ENCODE measurements at regions not wholly inside any gene's neighbourhood (a gene's known extent, or its start where the extent isn't known, plus 50 kb on each side); places are given as distances from the start of the nearest gene placed in this dataset.
A peak's percentile ranks its signal among the peaks of the same experiment; 100 is the strongest.

DNA sequence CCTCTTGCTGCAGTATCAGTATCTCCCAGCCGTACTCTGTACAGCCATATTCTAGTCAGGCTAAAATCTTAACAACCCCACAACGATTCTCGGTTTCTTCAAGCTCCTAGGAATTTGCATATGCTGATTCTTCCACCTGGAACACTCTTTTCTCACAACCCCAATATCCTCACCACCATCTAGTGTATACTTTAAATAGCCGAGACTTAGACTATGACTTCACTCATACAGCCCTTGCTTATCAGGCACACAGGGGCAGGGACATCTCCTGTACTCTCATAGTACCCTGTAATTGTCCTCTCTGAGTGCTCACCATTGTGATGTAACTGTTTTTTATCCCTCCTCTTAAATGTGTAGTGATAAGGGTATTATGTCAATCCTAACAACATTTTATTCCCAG is 2126.4 kb upstream of the TENM3 start:
- no peak overlapping the region for H3K4me3 ChIP-seq
- DNase-seq (no peak), ATAC-seq (no peak)
- no peaks in the 10 kb centered on the region for H3K27me3 ChIP-seq
- TF ChIP-seq POLR2A (IDR thresholded peaks at IDR 0.05) = no peak
- TF ChIP-seq, protein P1, sequence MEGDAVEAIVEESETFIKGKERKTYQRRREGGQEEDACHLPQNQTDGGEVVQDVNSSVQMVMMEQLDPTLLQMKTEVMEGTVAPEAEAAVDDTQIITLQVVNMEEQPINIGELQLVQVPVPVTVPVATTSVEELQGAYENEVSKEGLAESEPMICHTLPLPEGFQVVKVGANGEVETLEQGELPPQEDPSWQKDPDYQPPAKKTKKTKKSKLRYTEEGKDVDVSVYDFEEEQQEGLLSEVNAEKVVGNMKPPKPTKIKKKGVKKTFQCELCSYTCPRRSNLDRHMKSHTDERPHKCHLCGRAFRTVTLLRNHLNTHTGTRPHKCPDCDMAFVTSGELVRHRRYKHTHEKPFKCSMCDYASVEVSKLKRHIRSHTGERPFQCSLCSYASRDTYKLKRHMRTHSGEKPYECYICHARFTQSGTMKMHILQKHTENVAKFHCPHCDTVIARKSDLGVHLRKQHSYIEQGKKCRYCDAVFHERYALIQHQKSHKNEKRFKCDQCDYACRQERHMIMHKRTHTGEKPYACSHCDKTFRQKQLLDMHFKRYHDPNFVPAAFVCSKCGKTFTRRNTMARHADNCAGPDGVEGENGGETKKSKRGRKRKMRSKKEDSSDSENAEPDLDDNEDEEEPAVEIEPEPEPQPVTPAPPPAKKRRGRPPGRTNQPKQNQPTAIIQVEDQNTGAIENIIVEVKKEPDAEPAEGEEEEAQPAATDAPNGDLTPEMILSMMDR (IDR thresholded peaks at IDR 0.05 in 4 of 5, conservative IDR thresholded peaks at IDR 0.05 in 1 of 5) = no peak
- H3K9me3 ChIP-seq = no peaks in the 10 kb centered on the region
- in situ Hi-C loops (cut with MboI; ENCODE audit: low sequenced_read_pairs in 4 of 4) (no loop called here), intact Hi-C loops (cut with DNase I; ENCODE audit: low total_unique reads) (no loop called here)
- no peaks in the 10 kb centered on the region for H3K4me1 ChIP-seq
- no peaks in the 10 kb centered on the region for H3K36me3 ChIP-seq
- no peak overlapping the region for H3K27ac ChIP-seq

DNA sequence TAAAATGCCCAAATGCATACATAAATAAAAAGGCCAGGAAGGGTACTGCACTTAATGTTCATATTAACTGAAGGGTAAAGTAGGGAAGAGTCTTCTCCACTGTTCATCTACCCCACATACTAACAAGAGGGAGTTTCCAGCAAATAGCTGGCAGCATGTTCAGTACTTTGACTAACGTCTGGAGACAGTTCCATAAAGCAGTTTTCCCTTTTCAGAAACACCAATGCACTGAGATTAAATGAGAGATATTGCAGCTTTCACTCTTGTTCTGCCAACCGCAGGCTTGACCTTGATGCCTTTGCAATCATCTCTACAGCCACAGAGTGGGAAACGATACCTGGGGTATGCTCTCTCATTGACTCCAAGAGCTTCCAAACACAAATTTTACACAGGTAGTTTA is 2123.1 kb upstream of the TENM3 start:
- TF ChIP-seq POLR2A (IDR thresholded peaks at IDR 0.05) = no peak
- TF ChIP-seq, protein P1 (IDR thresholded peaks at IDR 0.05 in 4 of 5, conservative IDR thresholded peaks at IDR 0.05 in 1 of 5) = no peak
- H3K27ac ChIP-seq = no peak overlapping the region
- ATAC-seq (no peak), DNase-seq (no peak)
- no peaks in the 10 kb centered on the region for H3K9me3 ChIP-seq
- in situ Hi-C loops (cut with MboI; ENCODE audit: low sequenced_read_pairs in 4 of 4) (no loop called here), intact Hi-C loops (cut with DNase I; ENCODE audit: low total_unique reads) (no loop called here)
- no peaks in the 10 kb centered on the region for H3K36me3 ChIP-seq
- H3K4me3 ChIP-seq = no peak overlapping the region
- no peaks in the 10 kb centered on the region for H3K4me1 ChIP-seq
- no peaks in the 10 kb centered on the region for H3K27me3 ChIP-seq

DNA sequence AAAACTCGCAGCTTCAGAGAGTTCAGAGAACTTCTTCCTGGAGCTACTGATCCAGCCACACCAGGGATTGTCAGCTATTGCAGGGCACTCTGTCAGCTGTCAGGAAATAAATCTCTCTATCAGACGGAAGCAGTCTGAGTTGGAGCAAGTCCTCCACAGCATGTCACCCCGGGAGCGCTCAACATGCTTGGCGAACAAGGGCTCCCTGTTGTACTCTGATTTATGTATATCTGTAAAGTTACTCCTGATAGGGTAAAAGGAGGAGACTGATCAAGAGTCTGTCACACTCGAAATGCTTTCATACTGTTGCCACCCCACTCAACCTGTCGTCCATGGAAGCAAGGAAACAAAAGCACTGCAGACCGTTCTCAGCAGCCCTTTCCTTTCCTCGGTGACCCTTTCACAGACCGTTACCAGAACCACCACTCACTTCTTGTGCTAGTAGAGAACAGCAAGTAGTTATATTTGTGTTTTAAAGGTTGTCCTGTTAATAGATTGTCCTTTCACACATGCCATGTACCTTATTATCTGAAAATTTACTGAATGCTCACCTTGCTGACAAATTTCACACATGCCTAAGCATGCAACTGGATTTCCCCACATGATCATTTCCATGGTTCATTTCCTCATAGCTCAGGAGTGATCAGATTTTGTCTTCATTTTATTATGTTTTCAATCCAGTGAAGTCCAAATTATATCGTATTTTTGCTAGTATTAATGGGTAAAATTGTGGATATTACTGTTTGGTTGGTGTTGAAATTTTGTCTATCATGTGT is 2108.9 kb upstream of the TENM3 start:
- intact Hi-C loops (cut with DNase I; ENCODE audit: low total_unique reads) = no loop called here
- DNase-seq (peak in 1 of 2 donors; percentile 11), ATAC-seq (peak; percentile 36 to 87)
- Histone ChIP-seq H3K4me3 (peak overlapping the region; percentile 7 to 38 (median 16)), H3K36me3 (no peaks in the 10 kb centered on the region), H3K4me1 (no peaks in the 10 kb centered on the region), H3K27me3 (no peaks in the 10 kb centered on the region), H3K27ac (no peak overlapping the region), H3K9me3 (no peaks in the 10 kb centered on the region)
- in situ Hi-C loops (cut with MboI; ENCODE audit: low sequenced_read_pairs in 4 of 4) = no loop called here
- no peak for TF ChIP-seq POLR2A (IDR thresholded peaks at IDR 0.05)
- TF ChIP-seq, protein P1 (IDR thresholded peaks at IDR 0.05 in 4 of 5, conservative IDR thresholded peaks at IDR 0.05 in 1 of 5) = no peak

DNA sequence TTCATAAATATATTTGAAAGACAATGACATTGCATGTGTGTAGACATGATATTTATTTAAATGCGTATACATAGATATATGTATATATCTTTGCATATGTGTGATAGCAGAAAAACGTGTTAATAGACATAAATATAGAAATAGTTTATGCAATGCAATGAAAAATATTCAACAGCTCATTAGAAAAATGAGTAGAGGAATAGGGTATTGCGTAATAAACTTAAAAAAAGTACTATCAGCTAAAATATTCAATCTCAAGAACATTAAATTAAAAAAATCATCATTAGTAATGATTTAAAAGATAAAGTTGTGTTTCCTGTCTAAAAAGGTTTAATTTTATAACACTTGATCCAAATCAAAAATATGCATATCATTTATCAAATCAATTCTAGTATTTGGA is 2101.5 kb upstream of the TENM3 start:
- H3K9me3 ChIP-seq = no peaks in the 10 kb centered on the region
- ATAC-seq = no peak
- no peaks in the 10 kb centered on the region for H3K4me1 ChIP-seq
- H3K36me3 ChIP-seq = no peaks in the 10 kb centered on the region
- in situ Hi-C loops (cut with MboI; ENCODE audit: low sequenced_read_pairs in 4 of 4) = no loop called here
- DNase-seq = no peak
- no peak overlapping the region for H3K27ac ChIP-seq
- no peak overlapping the region for H3K4me3 ChIP-seq
- intact Hi-C loops (cut with DNase I; ENCODE audit: low total_unique reads) = no loop called here
- TF ChIP-seq, protein P1 (IDR thresholded peaks at IDR 0.05 in 4 of 5, conservative IDR thresholded peaks at IDR 0.05 in 1 of 5) = no peak
- no peaks in the 10 kb centered on the region for H3K27me3 ChIP-seq

DNA sequence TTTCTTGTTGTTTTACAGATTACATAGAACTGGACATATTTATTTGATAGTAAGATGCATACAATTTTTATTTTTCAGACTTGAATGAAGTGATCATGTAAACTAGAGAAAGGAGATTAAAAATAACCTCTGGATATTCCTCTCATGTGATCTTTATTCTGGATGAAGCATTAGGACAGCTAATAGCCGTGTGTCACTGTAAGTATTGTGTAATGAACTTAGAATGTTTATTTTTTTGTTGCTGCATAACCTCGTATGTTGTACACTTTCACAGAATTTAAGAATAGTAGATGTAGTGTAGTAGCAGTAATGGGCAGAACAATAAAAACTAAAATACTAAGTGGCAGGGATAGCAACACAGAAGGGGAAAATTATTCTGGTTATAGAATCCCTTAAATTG is 2094.5 kb upstream of the TENM3 start:
- H3K27me3 ChIP-seq = no peaks in the 10 kb centered on the region
- no peak for DNase-seq
- no peaks in the 10 kb centered on the region for H3K4me1 ChIP-seq
- no peaks in the 10 kb centered on the region for H3K36me3 ChIP-seq
- in situ Hi-C loops (cut with MboI; ENCODE audit: low sequenced_read_pairs in 4 of 4) = no loop called here
- H3K4me3 ChIP-seq = no peak overlapping the region
- TF ChIP-seq POLR2A (IDR thresholded peaks at IDR 0.05) = no peak
- TF ChIP-seq, protein P1 (IDR thresholded peaks at IDR 0.05 in 4 of 5, conservative IDR thresholded peaks at IDR 0.05 in 1 of 5) = no peak
- H3K9me3 ChIP-seq = no peaks in the 10 kb centered on the region
- intact Hi-C loops (cut with DNase I; ENCODE audit: low total_unique reads) = no loop called here
- no peak overlapping the region for H3K27ac ChIP-seq
- no peak for ATAC-seq

All from gastrocnemius medialis (tissue), 4 donors.